CD4-positive, alpha-beta T cell (primary cell): ENCODE measurements at regions not wholly inside any gene's neighbourhood (a gene's known extent, or its start where the extent isn't known, plus 50 kb on each side); places are given as distances from the start of the nearest gene placed in this dataset.

Experiments used
- ATAC-seq: fragments of 200-7000 bp; cut with Tn5 transposase; one replicate; pipeline ENCODE4 v1.10.0; 2022; ENCODE audit warnings: mild to moderate bottlenecking; ENCODE audit not compliant: poor library complexity
- CTCF ChIA-PET: fragments of 350-600 bp; sonication (Branson Sonifier 250); formaldehyde crosslinking; loops from one replicate; lab custom pipeline; 2021; ENCODE audit warnings: antibody characterized with exemption, inconsistent platforms; lab: Charles Lee
- POLR2A ChIA-PET: fragments of 350-600 bp; sonication (Branson Sonifier 250); formaldehyde crosslinking; loops from one replicate; lab custom pipeline; 2021; ENCODE audit warnings: antibody characterized with exemption, inconsistent platforms; lab: Charles Lee
- DNase-seq, 14 experiments: peaks; one replicate each; pipeline ENCODE4 v3.0.0-alpha.2; 2013 to 2020; ENCODE audit warnings: mixed read lengths in 2 of 14
- H3K27ac ChIP-seq, 2 donors: one replicate each; pipeline versions ENCODE4 v1.5.1 to v1.7.0; 2013; ENCODE audit warnings: low read length in 2 of 2, low read depth in 1 of 2, mild to moderate bottlenecking in 1 of 2
- H3K27me3 ChIP-seq, 2 experiments: 1 replicate in 1 of 2; 2 replicates in 1 of 2; pipeline versions ENCODE4 v1.6.1 to v1.7.0; 2013; ENCODE audit warnings: low read length in 2 of 2, control low read depth in 1 of 2, mild to moderate bottlenecking in 1 of 2, moderate library complexity in 1 of 2; ENCODE audit not compliant: insufficient read depth in 2 of 2, control insufficient read depth in 1 of 2
- H3K36me3 ChIP-seq: one replicate; pipeline ENCODE4 v1.6.1; 2013; ENCODE audit warnings: low read length, control low read depth; ENCODE audit not compliant: insufficient read depth
- H3K4me1 ChIP-seq: one replicate; pipeline ENCODE4 v1.6.1; 2013; ENCODE audit warnings: low read length, control low read depth; ENCODE audit not compliant: insufficient read depth
- H3K4me3 ChIP-seq: one replicate; pipeline ENCODE4 v1.5.1; 2013; ENCODE audit warnings: mild to moderate bottlenecking, low read length, moderate library complexity
- H3K9me3 ChIP-seq, 2 experiments: 1 replicate in 1 of 2; 2 replicates in 1 of 2; pipeline versions ENCODE4 v1.6.1 to v1.7.0; 2013; ENCODE audit warnings: low read length in 2 of 2, mild to moderate bottlenecking in 2 of 2, control low read depth in 1 of 2, moderate library complexity in 1 of 2; ENCODE audit not compliant: control insufficient read depth in 1 of 2, insufficient read depth in 1 of 2
- H3K27ac Mint-ChIP-seq: one replicate; pipeline ENCODE4 v1.8.0; 2020; ENCODE audit warnings: mixed read lengths
- H3K27me3 Mint-ChIP-seq: one replicate; pipeline ENCODE4 v1.8.0; 2021; ENCODE audit warnings: mixed read lengths
- H3K36me3 Mint-ChIP-seq: one replicate; pipeline ENCODE4 v1.8.0; 2021; ENCODE audit warnings: low read depth, mixed read lengths
- H3K4me1 Mint-ChIP-seq: one replicate; pipeline ENCODE4 v1.8.0; 2021; ENCODE audit warnings: low read depth, mixed read lengths
- H3K4me3 Mint-ChIP-seq: one replicate; pipeline ENCODE4 v1.8.0; 2020; ENCODE audit warnings: mild to moderate bottlenecking, mixed read lengths
- H3K9me3 Mint-ChIP-seq: one replicate; pipeline ENCODE4 v1.8.0; 2020; ENCODE audit warnings: mixed read lengths
- intact Hi-C, 2 experiments: fragments of 100-400 bp; cut with DNase I in 1 of 2; cut with micrococcal nuclease in 1 of 2; formaldehyde crosslinking; loops; one replicate each; pipeline versions ENCODE4 v1.15.1 to v1.9.0; 2023 to 2025; cut with DNase I, micrococcal nuclease
- TF ChIP-seq, protein P1 (sequence below): fragments of 200-600 bp; IDR thresholded peaks from one replicate; pipeline ENCODE4 v1.8.0; 2022; ENCODE audit warnings: antibody characterized with exemption, mild to moderate bottlenecking

DNA sequence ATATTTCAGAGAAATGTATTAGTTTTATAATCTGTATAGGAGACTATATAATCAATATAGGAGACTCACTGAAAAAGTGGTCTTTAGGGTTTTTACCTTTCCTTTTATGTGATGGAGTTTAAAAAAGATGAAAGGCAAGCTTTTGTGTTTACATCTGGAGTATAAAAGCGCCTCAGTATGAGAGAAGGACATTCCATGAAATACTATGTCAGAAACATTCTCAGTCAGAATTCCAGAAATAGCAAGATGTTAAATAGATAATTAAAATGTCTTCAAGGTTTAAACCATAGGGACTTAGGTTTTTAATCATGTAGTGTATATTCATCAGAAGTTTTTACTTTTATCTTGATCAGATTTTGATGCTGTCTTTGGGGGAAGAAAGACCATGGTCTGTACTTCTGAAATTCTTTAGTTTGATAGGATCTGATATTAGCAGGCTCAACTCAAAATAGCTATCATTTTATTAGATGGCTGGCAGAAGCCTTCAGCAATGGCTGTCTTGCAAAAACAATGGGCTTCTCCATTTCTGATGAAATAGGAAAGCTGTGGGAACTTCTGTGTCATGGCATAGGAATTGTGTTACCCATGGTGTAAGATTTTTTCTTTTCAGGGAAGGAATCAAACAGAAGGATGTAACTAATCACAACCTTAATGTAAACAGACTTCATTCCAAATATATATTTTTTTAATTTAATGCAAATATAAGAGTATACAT, 209.6 kb upstream of the PLSCR5 start:
- ChIA-PET POLR2A (no interaction called here), CTCF (no interaction called here)
- Histone ChIP-seq H3K27ac (no peak overlapping the region), H3K36me3 (no peaks in the 10 kb centered on the region), H3K4me1 (no peaks in the 10 kb centered on the region), H3K9me3 (peaks cover 0 to 4% of the 10 kb centered on the region in 2 experiments), H3K27me3 (no peaks in the 10 kb centered on the region), H3K4me3 (no peak overlapping the region)
- no peaks in the 10 kb centered on the region for H3K4me1 Mint-ChIP-seq
- DNase-seq (no peak), ATAC-seq (no peak)
- no peak overlapping the region for H3K27ac Mint-ChIP-seq
- no peaks in the 10 kb centered on the region for H3K27me3 Mint-ChIP-seq
- no peaks in the 10 kb centered on the region for H3K9me3 Mint-ChIP-seq
- no peak overlapping the region for H3K4me3 Mint-ChIP-seq
- H3K36me3 Mint-ChIP-seq, result no peaks in the 10 kb centered on the region
- TF ChIP-seq, protein P1, sequence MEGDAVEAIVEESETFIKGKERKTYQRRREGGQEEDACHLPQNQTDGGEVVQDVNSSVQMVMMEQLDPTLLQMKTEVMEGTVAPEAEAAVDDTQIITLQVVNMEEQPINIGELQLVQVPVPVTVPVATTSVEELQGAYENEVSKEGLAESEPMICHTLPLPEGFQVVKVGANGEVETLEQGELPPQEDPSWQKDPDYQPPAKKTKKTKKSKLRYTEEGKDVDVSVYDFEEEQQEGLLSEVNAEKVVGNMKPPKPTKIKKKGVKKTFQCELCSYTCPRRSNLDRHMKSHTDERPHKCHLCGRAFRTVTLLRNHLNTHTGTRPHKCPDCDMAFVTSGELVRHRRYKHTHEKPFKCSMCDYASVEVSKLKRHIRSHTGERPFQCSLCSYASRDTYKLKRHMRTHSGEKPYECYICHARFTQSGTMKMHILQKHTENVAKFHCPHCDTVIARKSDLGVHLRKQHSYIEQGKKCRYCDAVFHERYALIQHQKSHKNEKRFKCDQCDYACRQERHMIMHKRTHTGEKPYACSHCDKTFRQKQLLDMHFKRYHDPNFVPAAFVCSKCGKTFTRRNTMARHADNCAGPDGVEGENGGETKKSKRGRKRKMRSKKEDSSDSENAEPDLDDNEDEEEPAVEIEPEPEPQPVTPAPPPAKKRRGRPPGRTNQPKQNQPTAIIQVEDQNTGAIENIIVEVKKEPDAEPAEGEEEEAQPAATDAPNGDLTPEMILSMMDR, result no peak
- intact Hi-C loops, result no loop called here

DNA sequence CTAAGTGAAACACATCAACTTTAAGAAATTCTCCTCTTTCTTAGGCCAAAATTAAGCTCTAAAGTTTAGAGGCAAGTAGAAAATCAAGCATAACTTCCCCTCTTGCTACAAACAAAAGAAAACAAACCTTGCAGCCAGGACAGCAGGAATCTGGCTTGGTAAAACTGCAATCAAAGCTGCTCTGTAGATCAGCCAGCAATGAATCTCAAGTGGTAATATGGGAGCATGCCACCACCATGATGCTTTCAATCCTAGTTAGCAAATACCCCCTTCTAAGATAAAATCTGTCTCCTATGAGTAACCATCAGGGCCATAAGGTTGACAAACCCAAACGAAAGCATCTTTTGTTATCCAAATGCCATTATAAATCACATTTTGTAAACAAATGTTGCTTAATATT, 208.3 kb upstream of the PLSCR5 start:
- no peak for ATAC-seq
- Histone ChIP-seq H3K9me3 (peaks cover 0 to 4% of the 10 kb centered on the region in 2 experiments), H3K4me1 (no peaks in the 10 kb centered on the region), H3K27ac (no peak overlapping the region), H3K36me3 (no peaks in the 10 kb centered on the region), H3K4me3 (no peak overlapping the region), H3K27me3 (no peaks in the 10 kb centered on the region)
- TF ChIP-seq, protein P1, result no peak
- intact Hi-C loops, result no loop called here
- POLR2A ChIA-PET, result no interaction called here
- Mint-ChIP-seq H3K9me3 (no peaks in the 10 kb centered on the region), H3K36me3 (no peaks in the 10 kb centered on the region), H3K27me3 (no peaks in the 10 kb centered on the region), H3K4me3 (no peak overlapping the region), H3K4me1 (no peaks in the 10 kb centered on the region), H3K27ac (no peak overlapping the region)
- CTCF ChIA-PET, result no interaction called here
- no peak for DNase-seq

DNA sequence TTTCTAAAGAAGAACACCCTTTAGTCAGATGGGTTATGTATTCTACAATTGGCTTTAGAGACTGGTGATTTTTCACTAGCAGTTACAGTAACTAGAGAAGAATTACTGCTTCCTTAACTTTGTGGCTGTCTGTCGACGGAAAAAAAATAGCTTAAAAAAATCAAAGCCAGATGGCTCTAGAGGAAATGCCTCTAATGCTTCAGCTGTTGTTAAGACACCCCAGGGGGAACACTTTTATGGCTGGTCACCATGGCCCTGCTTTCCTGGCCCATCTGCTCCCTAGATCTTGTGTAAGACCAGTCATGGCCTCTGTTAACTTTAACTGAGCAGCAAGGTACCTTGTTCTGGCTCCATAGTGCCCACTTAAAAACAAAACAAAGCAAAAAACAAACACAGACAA, 198.6 kb upstream of the PLSCR5 start:
- DNase-seq (no peak), ATAC-seq (no peak)
- Histone ChIP-seq H3K36me3 (no peaks in the 10 kb centered on the region), H3K9me3 (no peaks in the 10 kb centered on the region), H3K4me1 (no peaks in the 10 kb centered on the region), H3K27me3 (no peaks in the 10 kb centered on the region), H3K4me3 (no peak overlapping the region), H3K27ac (no peak overlapping the region)
- ChIA-PET POLR2A (no interaction called here), CTCF (no interaction called here)
- H3K4me3 Mint-ChIP-seq, result no peak overlapping the region
- no peaks in the 10 kb centered on the region for H3K27me3 Mint-ChIP-seq
- intact Hi-C loops, result no loop called here
- H3K36me3 Mint-ChIP-seq, result no peaks in the 10 kb centered on the region
- no peaks in the 10 kb centered on the region for H3K4me1 Mint-ChIP-seq
- no peak overlapping the region for H3K27ac Mint-ChIP-seq
- TF ChIP-seq, protein P1, result no peak
- H3K9me3 Mint-ChIP-seq, result peaks cover 3% of the 10 kb centered on the region
